Adrenal gland (tissue), 5 donors: ENCODE measurements at regions not wholly inside any gene's neighbourhood (a gene's known extent, or its start where the extent isn't known, plus 50 kb on each side); places are given as distances from the start of the nearest gene placed in this dataset.

ENCODE experiments used
- POLR2A ChIP-seq, 2 donors: fragments of 450-650 bp; IDR thresholded peaks; one replicate each; pipeline ENCODE4 v1.6.1; 2017; ENCODE audit warnings: antibody characterized with exemption in 2 of 2, mild to moderate bottlenecking in 2 of 2, moderate library complexity in 1 of 2
- TF ChIP-seq, protein P1 (sequence below), 6 experiments: fragments of 450-650 bp in 4 of 6; fragments of 200-600 bp in 2 of 6; sonication (generic) in 1 of 6; IDR thresholded peaks; 1 replicate in 5 of 6; 2 replicates in 1 of 6; pipeline versions ENCODE4 v1.5.1 to v1.8.0; 2016 to 2021; ENCODE audit warnings: antibody characterized with exemption in 6 of 6, mild to moderate bottlenecking in 2 of 6, moderate library complexity in 1 of 6
- donor health status: DM: no; HTN: no; CAD: no.

GRCh38 chr6:11428371-11428770, 109.2 kb upstream of the TMEM170B start:
- TF ChIP-seq POLR2A (IDR thresholded peaks at IDR 0.05), result no peak
- TF ChIP-seq, protein P1, sequence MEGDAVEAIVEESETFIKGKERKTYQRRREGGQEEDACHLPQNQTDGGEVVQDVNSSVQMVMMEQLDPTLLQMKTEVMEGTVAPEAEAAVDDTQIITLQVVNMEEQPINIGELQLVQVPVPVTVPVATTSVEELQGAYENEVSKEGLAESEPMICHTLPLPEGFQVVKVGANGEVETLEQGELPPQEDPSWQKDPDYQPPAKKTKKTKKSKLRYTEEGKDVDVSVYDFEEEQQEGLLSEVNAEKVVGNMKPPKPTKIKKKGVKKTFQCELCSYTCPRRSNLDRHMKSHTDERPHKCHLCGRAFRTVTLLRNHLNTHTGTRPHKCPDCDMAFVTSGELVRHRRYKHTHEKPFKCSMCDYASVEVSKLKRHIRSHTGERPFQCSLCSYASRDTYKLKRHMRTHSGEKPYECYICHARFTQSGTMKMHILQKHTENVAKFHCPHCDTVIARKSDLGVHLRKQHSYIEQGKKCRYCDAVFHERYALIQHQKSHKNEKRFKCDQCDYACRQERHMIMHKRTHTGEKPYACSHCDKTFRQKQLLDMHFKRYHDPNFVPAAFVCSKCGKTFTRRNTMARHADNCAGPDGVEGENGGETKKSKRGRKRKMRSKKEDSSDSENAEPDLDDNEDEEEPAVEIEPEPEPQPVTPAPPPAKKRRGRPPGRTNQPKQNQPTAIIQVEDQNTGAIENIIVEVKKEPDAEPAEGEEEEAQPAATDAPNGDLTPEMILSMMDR (IDR thresholded peaks at IDR 0.05), result no peak
